NCI-H2029 treated with DMSO at 0.1 percent for 48 hours (cell line): ENCODE measurements at regions not wholly inside any gene's neighbourhood (a gene's known extent, or its start where the extent isn't known, plus 50 kb on each side); places are given as distances from the start of the nearest gene placed in this dataset.
"Not testable (repeated sequence)": the region's sequence is repeated elsewhere in the genome, so short reads cannot be mapped to it uniquely, and the experiment has no call there.

Source experiments
- DNase-seq: peaks from one replicate; lab custom pipeline; 2025; lab: John Stamatoyannopoulos, UW

GRCh38 chr10:2251631-2252030 is 514.3 kb upstream of the ADARB2 start:
- no peak for DNase-seq

- DNase-seq, result no peak
Observed at GRCh38 chr10:2246747-2247146, 509.4 kb upstream of the ADARB2 start.

GRCh38 chr10:2245580-2245979 is 508.3 kb upstream of the ADARB2 start:
- no peak for DNase-seq

GRCh38 chr10:2244471-2244870 is 507.1 kb upstream of the ADARB2 start:
- no peak for DNase-seq

- no peak for DNase-seq
Observed at GRCh38 chr10:2236876-2237275, 499.6 kb upstream of the ADARB2 start.

GRCh38 chr10:2232479-2232878 is 495.2 kb upstream of the ADARB2 start:
- no peak for DNase-seq

GRCh38 chr10:2230478-2230877 is 493.2 kb upstream of the ADARB2 start:
- DNase-seq, result no peak

- no peak for DNase-seq
Observed at GRCh38 chr10:2228320-2228901, 491.1 kb upstream of the ADARB2 start.

GRCh38 chr10:2225609-2226008 is 488.3 kb upstream of the ADARB2 start:
- DNase-seq, result no peak

- no peak for DNase-seq
Observed at GRCh38 chr10:2223548-2224320, 486.4 kb upstream of the ADARB2 start.

- no peak for DNase-seq
Observed at GRCh38 chr10:2222631-2223030, 485.3 kb upstream of the ADARB2 start.

GRCh38 chr10:2214805-2215204 is 477.5 kb upstream of the ADARB2 start:
- DNase-seq, result no peak

GRCh38 chr10:2214092-2214491 is 476.8 kb upstream of the ADARB2 start:
- no peak for DNase-seq

- no peak for DNase-seq
Observed at GRCh38 chr10:2212244-2212834, 475.0 kb upstream of the ADARB2 start.

- no peak for DNase-seq
Observed at GRCh38 chr10:2210088-2210487, 472.8 kb upstream of the ADARB2 start.

GRCh38 chr10:2208106-2208505 is 470.8 kb upstream of the ADARB2 start:
- no peak for DNase-seq

GRCh38 chr10:2207246-2207922 is 470.1 kb upstream of the ADARB2 start:
- no peak for DNase-seq

- no peak for DNase-seq
Observed at GRCh38 chr10:2205406-2205805, 468.1 kb upstream of the ADARB2 start.

- DNase-seq, result no peak
Observed at GRCh38 chr10:2202401-2202800, 465.1 kb upstream of the ADARB2 start.

GRCh38 chr10:2201534-2202099 is 464.3 kb upstream of the ADARB2 start:
- no peak for DNase-seq

GRCh38 chr10:2197663-2198062 is 460.3 kb upstream of the ADARB2 start:
- no peak for DNase-seq

GRCh38 chr10:2196272-2196671 is 458.9 kb upstream of the ADARB2 start:
- DNase-seq, result no peak

GRCh38 chr10:2189356-2189755 is 452.0 kb upstream of the ADARB2 start:
- DNase-seq, result not testable (repeated sequence)
